GM18502 (cell line): ENCODE measurements at regions not wholly inside any gene's neighbourhood (a gene's known extent, or its start where the extent isn't known, plus 50 kb on each side); places are given as distances from the start of the nearest gene placed in this dataset.
"Not testable (repeated sequence)": the region's sequence is repeated elsewhere in the genome, so short reads cannot be mapped to it uniquely, and the experiment has no call there.

Experiments
- ATAC-seq: cut with Tn5 transposase; IDR thresholded peaks from one replicate; pipeline ENCODE4 v1.9.1; 2021; ENCODE audit warnings: mild to moderate bottlenecking; ENCODE audit not compliant: unreplicated experiment, poor library complexity

GRCh38 chr3:198146559-198147164, 186.6 kb downstream of the LMLN start:
- ATAC-seq, result not testable (repeated sequence)

- ATAC-seq, result not testable (repeated sequence)
Measured at GRCh38 chr3:198147213-198147612, 187.2 kb downstream of the LMLN start.

- not testable (repeated sequence) for ATAC-seq
Measured at GRCh38 chr3:198147993-198148392, 188.0 kb downstream of the LMLN start.

- not testable (repeated sequence) for ATAC-seq
Measured at GRCh38 chr3:198149904-198150303, 189.9 kb downstream of the LMLN start.

GRCh38 chr3:198151867-198152266, 191.8 kb downstream of the LMLN start:
- not testable (repeated sequence) for ATAC-seq

GRCh38 chr3:198155771-198156170, 195.8 kb downstream of the LMLN start:
- not testable (repeated sequence) for ATAC-seq

- peak; percentile 75 for ATAC-seq
Measured at GRCh38 chr3:198157231-198157868, 197.3 kb downstream of the LMLN start.

- ATAC-seq, result not testable (repeated sequence)
Measured at GRCh38 chr3:198158007-198158406, 198.0 kb downstream of the LMLN start.

GRCh38 chr3:198167339-198168039, 207.5 kb downstream of the LMLN start:
- ATAC-seq, result not testable (repeated sequence)

GRCh38 chr3:198170781-198171180, 210.8 kb downstream of the LMLN start:
- ATAC-seq, result not testable (repeated sequence)

- ATAC-seq, result not testable (repeated sequence)
Measured at GRCh38 chr3:198173080-198173479, 213.1 kb downstream of the LMLN start.

- not testable (repeated sequence) for ATAC-seq
Measured at GRCh38 chr3:198173929-198174574, 214.0 kb downstream of the LMLN start.
